KMS-11 (cell line): ENCODE measurements at regions not wholly inside any gene's neighbourhood (a gene's known extent, or its start where the extent isn't known, plus 50 kb on each side); places are given as distances from the start of the nearest gene placed in this dataset.

Source experiments
- H2AFZ ChIP-seq: fragments of 200-600 bp; sonication (generic); 2 replicates; pipeline ENCODE4 v1.6.1; 2016; ENCODE audit warnings: antibody characterized with exemption, mixed run types, low read depth
- H3K27ac ChIP-seq: fragments of 200-600 bp; sonication (generic); 2 replicates; pipeline ENCODE4 v1.6.1; 2016; ENCODE audit warnings: mild to moderate bottlenecking, mixed run types
- H3K27me3 ChIP-seq: fragments of 200-600 bp; sonication (generic); 2 replicates; pipeline ENCODE4 v1.6.1; 2017; ENCODE audit warnings: mild to moderate bottlenecking, low read depth, mixed run types, moderate library complexity; ENCODE audit not compliant: insufficient read depth
- H3K36me3 ChIP-seq: fragments of 200-600 bp; sonication (generic); 2 replicates; pipeline ENCODE4 v1.6.1; 2017; ENCODE audit warnings: mild to moderate bottlenecking, mixed run types; ENCODE audit not compliant: insufficient read depth
- H3K4me1 ChIP-seq: fragments of 200-600 bp; sonication (generic); 2 replicates; pipeline ENCODE4 v1.6.1; 2016; ENCODE audit warnings: mild to moderate bottlenecking, low read depth, mixed run types; ENCODE audit not compliant: poor library complexity, severe bottlenecking
- H3K4me2 ChIP-seq: fragments of 200-600 bp; sonication (generic); 2 replicates; pipeline ENCODE4 v1.7.0; 2016; ENCODE audit warnings: mild to moderate bottlenecking, mixed run types
- H3K4me3 ChIP-seq: fragments of 200-600 bp; sonication (generic); IDR thresholded peaks from 2 replicates; pipeline ENCODE4 v1.6.1; 2017; ENCODE audit warnings: low read depth, low read length, mixed read lengths; ENCODE audit not compliant: insufficient read depth
- H3K79me2 ChIP-seq: fragments of 200-600 bp; sonication (generic); 2 replicates; pipeline ENCODE4 v1.6.1; 2016; ENCODE audit warnings: low read depth, mixed run types; ENCODE audit not compliant: insufficient read depth
- H3K9ac ChIP-seq: fragments of 200-600 bp; sonication (generic); 2 replicates; pipeline ENCODE4 v1.6.1; 2016; ENCODE audit warnings: mild to moderate bottlenecking, mixed run types
- H4K20me1 ChIP-seq: fragments of 200-600 bp; sonication (generic); 2 replicates; pipeline ENCODE4 v1.6.1; 2016; ENCODE audit warnings: mild to moderate bottlenecking, mixed run types; ENCODE audit not compliant: insufficient read depth
- CTCF ChIP-seq: fragments of 200-600 bp; sonication (generic); conservative IDR thresholded peaks from 2 replicates; pipeline ENCODE4 v1.6.1; 2017; ENCODE audit warnings: low read depth, mild to moderate bottlenecking, antibody characterized with exemption, low read length, moderate library complexity, mixed read lengths

GRCh38 chr5:62155988-62156387 lies 150.0 kb upstream of the KIF2A start:
- Histone ChIP-seq H3K79me2 (no peaks in the 10 kb centered on the region), H4K20me1 (no peaks in the 10 kb centered on the region), H3K4me3 (no peak overlapping the region), H3K27ac (no peak overlapping the region), H3K4me2 (no peak overlapping the region), H3K9ac (no peak overlapping the region), H2AFZ (no peak overlapping the region), H3K36me3 (no peaks in the 10 kb centered on the region), H3K27me3 (no peaks in the 10 kb centered on the region), H3K4me1 (no peaks in the 10 kb centered on the region)
- no peak for TF ChIP-seq CTCF

GRCh38 chr5:62167561-62168057 lies 138.4 kb upstream of the KIF2A start:
- TF ChIP-seq CTCF, result no peak
- Histone ChIP-seq H4K20me1 (no peaks in the 10 kb centered on the region), H3K4me2 (no peak overlapping the region), H3K4me1 (no peaks in the 10 kb centered on the region), H3K79me2 (no peaks in the 10 kb centered on the region), H3K36me3 (no peaks in the 10 kb centered on the region; the same call in 1 of the 2 replicates), H2AFZ (no peak overlapping the region), H3K4me3 (no peak overlapping the region), H3K9ac (no peak overlapping the region), H3K27ac (no peak overlapping the region), H3K27me3 (no peaks in the 10 kb centered on the region)

- Histone ChIP-seq H3K36me3 (no peaks in the 10 kb centered on the region; the same call in 1 of the 2 replicates), H3K4me2 (no peak overlapping the region), H3K4me3 (no peak overlapping the region)
These were observed 137.3 kb upstream of the KIF2A start for GRCh38 chr5:62168506-62169281.

GRCh38 chr5:62178258-62178657 lies 127.7 kb upstream of the KIF2A start:
- Histone ChIP-seq H3K27ac (no peak overlapping the region), H3K9ac (no peak overlapping the region), H3K27me3 (no peaks in the 10 kb centered on the region), H2AFZ (no peak overlapping the region), H3K79me2 (no peaks in the 10 kb centered on the region), H3K36me3 (no peaks in the 10 kb centered on the region), H4K20me1 (no peaks in the 10 kb centered on the region), H3K4me3 (no peak overlapping the region), H3K4me1 (no peaks in the 10 kb centered on the region), H3K4me2 (no peak overlapping the region)
- TF ChIP-seq CTCF, result no peak

More at GRCh38 chr5:62168506-62169281, 137.3 kb upstream of the KIF2A start:
- no peak overlapping the region for H2AFZ ChIP-seq
- no peaks in the 10 kb centered on the region for H3K79me2 ChIP-seq
- H4K20me1 ChIP-seq, result no peaks in the 10 kb centered on the region
- H3K27ac ChIP-seq, result no peak overlapping the region
- no peak for TF ChIP-seq CTCF
- no peaks in the 10 kb centered on the region for H3K4me1 ChIP-seq
- H3K9ac ChIP-seq, result no peak overlapping the region
- no peaks in the 10 kb centered on the region for H3K27me3 ChIP-seq
